Panc1 (cell line): ENCODE measurements at regions not wholly inside any gene's neighbourhood (a gene's known extent, or its start where the extent isn't known, plus 50 kb on each side); places are given as distances from the start of the nearest gene placed in this dataset.

Experiments used
- ATAC-seq: fragments of 200-7000 bp; cut with Tn5 transposase; 2 replicates; pipeline ENCODE4 v1.9.1; 2020; ENCODE audit warnings: mild to moderate bottlenecking, moderate library complexity
- BruUV-seq: library from RNA; stranded (reverse); fragments of 400-500 nt; replicated peaks from 2 replicates; lab custom pipeline; 2021; lab: Mats Ljungman, UMichigan
- CTCF ChIA-PET: fragments of 300-600 bp; sonication (Branson Sonifier 250); formaldehyde crosslinking; loops from one replicate; lab custom pipeline; 2022; ENCODE audit warnings: antibody characterized with exemption; lab: Charles Lee
- POLR2A ChIA-PET: fragments of 300-600 bp; sonication (Branson Sonifier 250); formaldehyde crosslinking; loops from one replicate; lab custom pipeline; 2022; ENCODE audit warnings: antibody characterized with exemption; lab: Charles Lee
- DNase-seq: peaks from one replicate; pipeline ENCODE4 v3.0.0-alpha.2; 2010; ENCODE audit warnings: low read depth, low spot score
- H3K27ac ChIP-seq: 2 replicates; pipeline ENCODE4 v1.5.1; 2011; ENCODE audit warnings: mild to moderate bottlenecking, low read length, inconsistent platforms
- H3K27me3 ChIP-seq: fragments of 200-500 bp; sonication (Bioruptor generic); 2 replicates; pipeline ENCODE4 v1.6.0; 2014; ENCODE audit warnings: low read length, inconsistent platforms; ENCODE audit not compliant: control insufficient read depth, insufficient read depth
- H3K36me3 ChIP-seq: fragments of 200-500 bp; sonication (Bioruptor generic); 2 replicates; pipeline ENCODE4 v1.5.1; 2014; ENCODE audit warnings: inconsistent platforms, mild to moderate bottlenecking, low read length, moderate library complexity; ENCODE audit not compliant: control insufficient read depth, insufficient read depth
- H3K4me1 ChIP-seq: 2 replicates; pipeline ENCODE4 v1.5.1; 2011; ENCODE audit warnings: inconsistent platforms, mild to moderate bottlenecking, low read length, moderate library complexity; ENCODE audit not compliant: control insufficient read depth, insufficient read depth
- H3K4me3 ChIP-seq, 2 experiments: 2 replicates each; pipeline ENCODE4 v1.5.1; 2011 to 2012; ENCODE audit warnings: low read depth in 2 of 2, low read length in 2 of 2, mild to moderate bottlenecking in 2 of 2, inconsistent platforms in 1 of 2, moderate library complexity in 1 of 2
- H3K9me3 ChIP-seq: fragments of 200-500 bp; sonication (Bioruptor generic); 2 replicates; pipeline ENCODE4 v1.5.1; 2014; ENCODE audit warnings: low read depth, mild to moderate bottlenecking, inconsistent platforms, low read length, moderate library complexity; ENCODE audit not compliant: control insufficient read depth, insufficient read depth
- CTCF ChIP-seq: fragments of 450-650 bp; IDR thresholded peaks from 2 replicates; pipeline ENCODE4 v1.5.1; 2017; ENCODE audit warnings: mild to moderate bottlenecking
- POLR2AphosphoS5 ChIP-seq: IDR thresholded peaks from 2 replicates; pipeline ENCODE4 v1.6.1; 2012; ENCODE audit warnings: mild to moderate bottlenecking, low read depth, low read length, moderate library complexity
- REST ChIP-seq, 2 experiments: IDR thresholded peaks; 2 replicates each; pipeline ENCODE4 v1.6.1; 2011 to 2012; ENCODE audit warnings: low read depth in 2 of 2, control low read depth in 1 of 2, low read length in 1 of 2, mild to moderate bottlenecking in 1 of 2, moderate library complexity in 1 of 2; ENCODE audit not compliant: insufficient read depth in 1 of 2
- SIN3A ChIP-seq: IDR thresholded peaks from 2 replicates; pipeline ENCODE4 v1.6.1; 2012; ENCODE audit warnings: low read depth, mild to moderate bottlenecking, low read length, moderate library complexity, borderline replicate concordance; ENCODE audit not compliant: insufficient read depth
- TCF7L2 ChIP-seq: IDR thresholded peaks from 2 replicates; pipeline ENCODE4 v1.6.1; 2011; ENCODE audit warnings: mild to moderate bottlenecking, low read depth, low read length, inconsistent platforms
- in situ Hi-C: cut with HindIII; loops from 2 replicates; pipeline ENCODE4 v1.10.0; 2016; ENCODE audit warnings: low sequenced_read_pairs, low pct_unique_long_range_greater_than_20kb
- intact Hi-C: fragments of 100-400 bp; cut with micrococcal nuclease; formaldehyde crosslinking; loops from one replicate; pipeline ENCODE4 v1.10.0; 2022; ENCODE audit not compliant: unreplicated experiment

GRCh38 chr2:7448578-7449264, 531.5 kb downstream of the RNF144A start:
- no peak for ATAC-seq
- POLR2A ChIA-PET: no interaction called here
- H3K4me3 ChIP-seq: no peak overlapping the region
- no peaks in the 10 kb centered on the region for H3K4me1 ChIP-seq
- DNase-seq: no peak
- CTCF ChIA-PET: no interaction called here
- TF ChIP-seq TCF7L2 (no peak), POLR2AphosphoS5 (no peak)
- no peak overlapping the region for H3K27ac ChIP-seq
- in situ Hi-C loops: no loop called here
- intact Hi-C loops: no loop called here
- no TSS peak for BruUV-seq
- no peaks in the 10 kb centered on the region for H3K27me3 ChIP-seq
- H3K36me3 ChIP-seq: no peaks in the 10 kb centered on the region
- no peaks in the 10 kb centered on the region for H3K9me3 ChIP-seq

- no peaks in the 10 kb centered on the region for H3K27me3 ChIP-seq
- H3K27ac ChIP-seq: no peak overlapping the region
- CTCF ChIA-PET: no interaction called here
- no TSS peak for BruUV-seq
- no peak overlapping the region for H3K4me3 ChIP-seq
- ATAC-seq (no peak), DNase-seq (no peak)
- no peaks in the 10 kb centered on the region for H3K36me3 ChIP-seq
- no peaks in the 10 kb centered on the region for H3K9me3 ChIP-seq
- no peaks in the 10 kb centered on the region for H3K4me1 ChIP-seq
- TF ChIP-seq SIN3A: no peak
- TF ChIP-seq REST (IDR thresholded peaks at IDR 0.05; ENCODE audit: insufficient read depth in 1 of 2, low read depth in 2 of 2, low read length in 1 of 2): no peak
- TF ChIP-seq POLR2AphosphoS5: no peak
- TF ChIP-seq CTCF: no peak
- intact Hi-C loops (no loop called here), in situ Hi-C loops (no loop called here)
- POLR2A ChIA-PET: no interaction called here
These were observed 532.1 kb downstream of the RNF144A start for GRCh38 chr2:7449298-7449697.

GRCh38 chr2:7450188-7450832, 533.1 kb downstream of the RNF144A start:
- Histone ChIP-seq H3K4me3 (no peak overlapping the region), H3K9me3 (no peaks in the 10 kb centered on the region), H3K36me3 (no peaks in the 10 kb centered on the region), H3K4me1 (no peaks in the 10 kb centered on the region), H3K27me3 (no peaks in the 10 kb centered on the region), H3K27ac (no peak overlapping the region)
- TF ChIP-seq POLR2AphosphoS5 (no peak), SIN3A (no peak), TCF7L2 (no peak), CTCF (no peak), REST (IDR thresholded peaks at IDR 0.05; ENCODE audit: insufficient read depth in 1 of 2, low read depth in 2 of 2, low read length in 1 of 2) (no peak)
- ChIA-PET CTCF (no interaction called here), POLR2A (no interaction called here)
- DNase-seq (no peak), ATAC-seq (no peak)
- intact Hi-C loops: no loop called here
- in situ Hi-C loops: no loop called here
- BruUV-seq: no TSS peak
